ENCODE measurements at regions not wholly inside any gene's neighbourhood (a gene's known extent, or its start where the extent isn't known, plus 50 kb on each side); places are given as distances from the start of the nearest gene placed in this dataset.

DNA sequence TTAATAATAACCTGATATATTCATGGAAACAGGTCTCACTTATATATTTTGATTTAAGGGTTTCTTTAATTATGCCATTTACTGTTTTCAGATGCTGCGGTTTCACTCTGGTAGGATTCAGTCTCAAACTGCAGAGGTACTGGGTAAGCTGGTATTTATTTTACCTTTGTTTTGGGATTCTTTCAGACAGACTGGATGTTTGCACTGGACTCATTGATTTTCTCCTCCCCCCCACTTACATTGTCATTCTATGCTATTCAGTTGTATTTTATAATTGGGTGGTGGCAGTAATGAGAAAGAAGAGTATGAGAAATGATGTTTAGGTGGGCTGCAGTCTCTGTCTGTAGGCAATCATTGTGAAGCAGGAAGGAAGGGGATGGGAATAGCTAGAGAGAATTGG, 155.6 kb downstream of the AQP4 start:
- no peak overlapping the region for H3K4me2 ChIP-seq (ENCODE audit: low read length)

DNA sequence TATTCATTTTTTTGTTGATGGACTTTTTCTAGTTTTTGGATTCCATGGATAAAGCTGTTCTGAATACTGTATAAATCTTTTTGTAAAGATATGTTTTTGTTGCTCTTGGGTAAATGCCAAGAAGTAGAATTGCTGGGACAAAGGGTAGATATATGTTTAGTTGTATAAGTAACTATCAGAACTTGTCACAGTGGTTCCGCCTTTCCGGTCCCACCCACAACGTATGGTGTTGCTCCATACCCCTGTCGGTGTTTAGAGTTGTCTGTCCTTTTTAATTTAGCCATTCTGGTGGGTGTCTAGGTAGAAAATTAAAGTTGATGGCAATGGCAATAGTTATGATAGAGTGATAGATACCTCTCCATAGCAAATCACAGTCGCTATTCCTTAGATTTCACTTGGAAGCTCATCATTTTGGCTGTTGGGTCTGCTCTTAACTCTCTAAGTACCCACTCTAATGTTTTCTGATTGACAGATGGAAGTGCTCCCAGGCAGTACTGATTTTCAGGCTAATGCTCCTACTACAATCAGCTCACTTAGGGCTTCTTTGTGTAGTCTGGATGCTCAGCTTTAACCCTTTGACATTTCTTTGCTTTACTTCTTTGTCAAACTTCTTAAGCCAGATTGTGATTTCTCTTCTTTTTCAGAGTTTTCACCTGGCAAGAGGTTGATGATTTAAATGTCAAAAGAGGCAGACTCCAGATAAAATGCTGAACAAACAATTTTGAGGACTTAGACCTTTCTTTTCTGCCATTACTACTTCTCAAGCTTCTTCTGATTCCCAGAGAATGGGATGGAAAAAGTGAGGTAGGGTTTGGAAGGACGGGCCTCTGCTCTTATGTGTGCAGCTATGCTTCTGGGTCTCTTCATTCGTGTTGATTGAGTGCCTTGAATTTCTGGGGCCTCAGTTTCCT, 156.4 kb downstream of the AQP4 start:
- H2AFZ ChIP-seq (ENCODE audit: low read length) = no peak overlapping the region
- H3K79me2 ChIP-seq (ENCODE audit: insufficient read depth, low read length) = no peaks in the 10 kb centered on the region
- no peak overlapping the region for H3K27ac ChIP-seq (ENCODE audit: low read depth, low read length, poor library complexity, severe bottlenecking)
- no peak overlapping the region for H3K9ac ChIP-seq (ENCODE audit: low read length)
- no peaks in the 10 kb centered on the region for H3F3A ChIP-seq (ENCODE audit: insufficient read depth, low read length)
- no peak overlapping the region for H3K4me2 ChIP-seq (ENCODE audit: low read length)
- H3K27me3 ChIP-seq (ENCODE audit: insufficient read depth, low read length) = no peaks in the 10 kb centered on the region
- H3K4me3 ChIP-seq (ENCODE audit: low read depth, low read length, poor library complexity, severe bottlenecking) = no peak overlapping the region
- no peaks in the 10 kb centered on the region for H4K20me1 ChIP-seq (ENCODE audit: insufficient read depth, low read length)
- H3K36me3 ChIP-seq (ENCODE audit: insufficient read depth, low read length) = no peaks in the 10 kb centered on the region
- no peaks in the 10 kb centered on the region for H3K9me3 ChIP-seq (ENCODE audit: low read length)
- H3K4me1 ChIP-seq (ENCODE audit: insufficient read depth, low read length, severe bottlenecking) = no peaks in the 10 kb centered on the region
- H3K9me2 ChIP-seq (ENCODE audit: low read depth, low read length) = no peaks in the 10 kb centered on the region
- TF ChIP-seq, protein P1, sequence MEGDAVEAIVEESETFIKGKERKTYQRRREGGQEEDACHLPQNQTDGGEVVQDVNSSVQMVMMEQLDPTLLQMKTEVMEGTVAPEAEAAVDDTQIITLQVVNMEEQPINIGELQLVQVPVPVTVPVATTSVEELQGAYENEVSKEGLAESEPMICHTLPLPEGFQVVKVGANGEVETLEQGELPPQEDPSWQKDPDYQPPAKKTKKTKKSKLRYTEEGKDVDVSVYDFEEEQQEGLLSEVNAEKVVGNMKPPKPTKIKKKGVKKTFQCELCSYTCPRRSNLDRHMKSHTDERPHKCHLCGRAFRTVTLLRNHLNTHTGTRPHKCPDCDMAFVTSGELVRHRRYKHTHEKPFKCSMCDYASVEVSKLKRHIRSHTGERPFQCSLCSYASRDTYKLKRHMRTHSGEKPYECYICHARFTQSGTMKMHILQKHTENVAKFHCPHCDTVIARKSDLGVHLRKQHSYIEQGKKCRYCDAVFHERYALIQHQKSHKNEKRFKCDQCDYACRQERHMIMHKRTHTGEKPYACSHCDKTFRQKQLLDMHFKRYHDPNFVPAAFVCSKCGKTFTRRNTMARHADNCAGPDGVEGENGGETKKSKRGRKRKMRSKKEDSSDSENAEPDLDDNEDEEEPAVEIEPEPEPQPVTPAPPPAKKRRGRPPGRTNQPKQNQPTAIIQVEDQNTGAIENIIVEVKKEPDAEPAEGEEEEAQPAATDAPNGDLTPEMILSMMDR (IDR thresholded peaks at IDR 0.05; ENCODE audit: low read length) = no peak
- TF ChIP-seq EZH2 (IDR thresholded peaks at IDR 0.05; ENCODE audit: borderline replicate concordance, low read length) = no peak

More for the DNA sequence above, 155.6 kb downstream of the AQP4 start:
- no peaks in the 10 kb centered on the region for H3K9me3 ChIP-seq (ENCODE audit: low read length)
- no peak overlapping the region for H2AFZ ChIP-seq (ENCODE audit: low read length)
- no peaks in the 10 kb centered on the region for H3K79me2 ChIP-seq (ENCODE audit: insufficient read depth, low read length)
- H3K27me3 ChIP-seq (ENCODE audit: insufficient read depth, low read length) = no peaks in the 10 kb centered on the region
- H3K36me3 ChIP-seq (ENCODE audit: insufficient read depth, low read length) = no peaks in the 10 kb centered on the region
- no peak overlapping the region for H3K27ac ChIP-seq (ENCODE audit: low read depth, low read length, poor library complexity, severe bottlenecking)
- H4K20me1 ChIP-seq (ENCODE audit: insufficient read depth, low read length) = no peaks in the 10 kb centered on the region
- no peak for TF ChIP-seq EZH2 (IDR thresholded peaks at IDR 0.05; ENCODE audit: borderline replicate concordance, low read length)
- TF ChIP-seq, protein P1 (IDR thresholded peaks at IDR 0.05; ENCODE audit: low read length) = no peak
- no peak overlapping the region for H3K9ac ChIP-seq (ENCODE audit: low read length)
- no peaks in the 10 kb centered on the region for H3F3A ChIP-seq (ENCODE audit: insufficient read depth, low read length)
- no peak overlapping the region for H3K4me3 ChIP-seq (ENCODE audit: low read depth, low read length, poor library complexity, severe bottlenecking)
- H3K4me1 ChIP-seq (ENCODE audit: insufficient read depth, low read length, severe bottlenecking) = no peaks in the 10 kb centered on the region
- no peaks in the 10 kb centered on the region for H3K9me2 ChIP-seq (ENCODE audit: low read depth, low read length)

DNA sequence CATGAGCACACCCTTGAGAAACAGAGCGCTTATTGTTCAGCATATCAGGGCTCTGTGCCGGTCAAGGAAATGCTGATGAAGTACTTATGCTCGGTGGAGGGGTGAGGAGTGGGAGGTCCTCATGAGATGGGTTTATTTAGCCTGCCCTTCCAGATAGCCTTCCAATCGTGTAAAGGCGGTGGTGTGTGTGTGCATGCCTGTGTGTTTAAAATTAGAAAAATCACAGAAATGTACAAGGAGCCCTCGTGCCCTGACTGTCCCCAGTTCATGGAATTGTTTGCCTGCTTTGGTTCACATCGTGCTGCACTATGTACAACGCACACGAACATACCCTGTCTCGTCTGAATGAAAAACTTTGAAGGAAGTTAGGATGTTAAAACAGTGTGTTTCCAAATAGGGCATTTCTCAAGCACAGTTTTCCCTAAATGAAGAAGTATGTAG, 158.6 kb downstream of the AQP4 start:
- no peaks in the 10 kb centered on the region for H3K9me2 ChIP-seq (ENCODE audit: low read depth, low read length)
- H3K9ac ChIP-seq (ENCODE audit: low read length) = no peak overlapping the region
- H3K4me1 ChIP-seq (ENCODE audit: insufficient read depth, low read length, severe bottlenecking) = no peaks in the 10 kb centered on the region
- TF ChIP-seq, protein P1 (IDR thresholded peaks at IDR 0.05; ENCODE audit: low read length) = no peak
- TF ChIP-seq EZH2 (IDR thresholded peaks at IDR 0.05; ENCODE audit: borderline replicate concordance, low read length) = no peak
- H2AFZ ChIP-seq (ENCODE audit: low read length) = no peak overlapping the region
- no peak overlapping the region for H3K4me3 ChIP-seq (ENCODE audit: low read depth, low read length, poor library complexity, severe bottlenecking)
- no peaks in the 10 kb centered on the region for H3K27me3 ChIP-seq (ENCODE audit: insufficient read depth, low read length)
- no peaks in the 10 kb centered on the region for H3K36me3 ChIP-seq (ENCODE audit: insufficient read depth, low read length)
- H3F3A ChIP-seq (ENCODE audit: insufficient read depth, low read length) = no peaks in the 10 kb centered on the region
- no peaks in the 10 kb centered on the region for H3K79me2 ChIP-seq (ENCODE audit: insufficient read depth, low read length)
- H3K9me3 ChIP-seq (ENCODE audit: low read length) = no peaks in the 10 kb centered on the region
- H3K27ac ChIP-seq (ENCODE audit: low read depth, low read length, poor library complexity, severe bottlenecking) = no peak overlapping the region
- no peak overlapping the region for H3K4me2 ChIP-seq (ENCODE audit: low read length)
- H4K20me1 ChIP-seq (ENCODE audit: insufficient read depth, low read length) = no peaks in the 10 kb centered on the region
